ENCODE measurements at regions not wholly inside any gene's neighbourhood (a gene's known extent, or its start where the extent isn't known, plus 50 kb on each side); places are given as distances from the start of the nearest gene placed in this dataset.
"Not testable (repeated sequence)": the region's sequence is repeated elsewhere in the genome, so short reads cannot be mapped to it uniquely, and the experiment has no call there.

DNA sequence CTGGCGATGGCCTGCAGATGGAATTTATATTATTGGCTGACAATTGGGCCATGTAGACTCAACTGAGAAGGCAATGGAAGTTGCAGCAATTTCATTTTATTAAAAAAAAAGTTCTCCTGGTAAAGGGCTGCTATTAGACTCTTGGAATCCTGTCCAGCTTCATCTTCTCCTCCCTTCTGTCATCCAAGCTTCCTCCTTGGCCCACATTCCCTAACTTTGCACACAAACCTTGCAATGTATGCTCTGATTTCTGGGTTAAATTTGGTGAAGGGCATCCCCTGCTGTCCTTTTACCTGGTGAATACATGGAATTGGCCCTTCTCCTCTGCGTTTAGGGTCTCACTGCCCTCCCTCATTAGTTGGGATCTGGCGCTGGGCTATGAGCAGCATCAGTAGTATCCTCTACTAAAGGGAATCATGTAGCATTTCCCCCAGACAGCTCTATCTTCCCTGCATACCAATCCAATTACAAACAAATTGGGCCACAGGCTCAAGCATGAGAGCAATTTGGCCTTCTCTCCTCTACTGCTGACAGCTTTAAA is 336.9 kb downstream of the BMP4 start:
- 73 to 80% methylated on average over 3 of the region's 3 CpGs for WGBS, 2 donors
- Histone ChIP-seq H3K27ac (no peak overlapping the region), H3K27me3 (no peaks in the 10 kb centered on the region), H3K4me3 (replicated peaks in 1 of 3) (no peak overlapping the region), H3K9me3 (no peaks in the 10 kb centered on the region), H3K4me1 (no peaks in the 10 kb centered on the region), H3K36me3 (no peaks in the 10 kb centered on the region)
- intact Hi-C loops (cut with DNase I) = no loop called here
- TF ChIP-seq, protein P1, sequence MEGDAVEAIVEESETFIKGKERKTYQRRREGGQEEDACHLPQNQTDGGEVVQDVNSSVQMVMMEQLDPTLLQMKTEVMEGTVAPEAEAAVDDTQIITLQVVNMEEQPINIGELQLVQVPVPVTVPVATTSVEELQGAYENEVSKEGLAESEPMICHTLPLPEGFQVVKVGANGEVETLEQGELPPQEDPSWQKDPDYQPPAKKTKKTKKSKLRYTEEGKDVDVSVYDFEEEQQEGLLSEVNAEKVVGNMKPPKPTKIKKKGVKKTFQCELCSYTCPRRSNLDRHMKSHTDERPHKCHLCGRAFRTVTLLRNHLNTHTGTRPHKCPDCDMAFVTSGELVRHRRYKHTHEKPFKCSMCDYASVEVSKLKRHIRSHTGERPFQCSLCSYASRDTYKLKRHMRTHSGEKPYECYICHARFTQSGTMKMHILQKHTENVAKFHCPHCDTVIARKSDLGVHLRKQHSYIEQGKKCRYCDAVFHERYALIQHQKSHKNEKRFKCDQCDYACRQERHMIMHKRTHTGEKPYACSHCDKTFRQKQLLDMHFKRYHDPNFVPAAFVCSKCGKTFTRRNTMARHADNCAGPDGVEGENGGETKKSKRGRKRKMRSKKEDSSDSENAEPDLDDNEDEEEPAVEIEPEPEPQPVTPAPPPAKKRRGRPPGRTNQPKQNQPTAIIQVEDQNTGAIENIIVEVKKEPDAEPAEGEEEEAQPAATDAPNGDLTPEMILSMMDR (IDR thresholded peaks at IDR 0.05) = no peak
- TF ChIP-seq POLR2A (IDR thresholded peaks at IDR 0.05) = no peak
- no peak for DNase-seq

DNA sequence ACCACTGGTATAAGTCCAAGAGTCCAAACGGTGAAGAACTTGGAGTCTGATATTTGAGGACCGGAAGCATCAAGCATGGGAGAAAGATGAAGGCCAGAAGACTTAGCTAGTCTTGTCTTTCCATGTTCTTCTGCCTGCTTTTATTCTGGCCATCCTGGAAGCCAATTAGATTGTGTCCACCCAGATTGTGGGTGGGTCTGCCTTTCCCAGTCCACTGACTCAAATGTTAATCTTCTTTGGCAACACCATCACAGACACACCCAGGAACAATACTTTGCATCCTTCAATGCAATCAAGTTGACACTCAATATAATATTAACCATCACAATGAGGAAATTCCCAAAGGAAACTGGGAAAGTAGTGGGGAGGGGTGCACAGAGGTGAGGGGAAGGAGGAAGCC is 340.1 kb downstream of the BMP4 start:
- H3K4me3 ChIP-seq (replicated peaks in 1 of 3); intact Hi-C loops (cut with DNase I); H3K9me3 ChIP-seq; H3K27me3 ChIP-seq; DNase-seq; H3K4me1 ChIP-seq; H3K36me3 ChIP-seq; H3K27ac ChIP-seq: not testable (repeated sequence)
- 88 to 94% methylated on average over 2 of the region's 2 CpGs for WGBS, 2 donors

DNA sequence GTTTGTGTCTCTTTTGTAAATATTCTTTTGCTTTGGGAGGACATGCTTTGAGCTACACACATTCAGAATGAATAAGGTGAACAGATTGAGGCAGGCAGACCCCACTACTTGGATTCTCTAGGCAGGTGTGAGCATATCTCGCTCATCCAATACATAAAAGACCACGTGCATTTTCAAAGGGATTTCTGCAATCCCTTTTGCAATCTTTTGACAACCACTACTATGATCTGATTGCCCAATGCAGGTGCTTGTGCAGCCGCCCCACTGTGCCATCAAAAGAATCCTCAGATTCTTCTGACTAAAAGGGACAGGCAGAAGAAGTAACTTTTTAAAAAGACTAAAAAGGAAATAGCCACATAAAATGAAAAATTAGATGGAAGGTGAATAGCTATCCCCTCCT is 341.4 kb downstream of the BMP4 start:
- Histone ChIP-seq H3K9me3 (no peaks in the 10 kb centered on the region), H3K4me1 (no peaks in the 10 kb centered on the region), H3K36me3 (no peaks in the 10 kb centered on the region), H3K27me3 (no peaks in the 10 kb centered on the region), H3K4me3 (replicated peaks in 1 of 3) (no peak overlapping the region), H3K27ac (no peak overlapping the region)
- DNase-seq = no peak
- WGBS, 2 donors = 70 to 86% methylated on average over 3 of the region's 3 CpGs
- intact Hi-C loops (cut with DNase I) = no loop called here
- TF ChIP-seq, protein P1 (IDR thresholded peaks at IDR 0.05) = no peak
- TF ChIP-seq POLR2A (IDR thresholded peaks at IDR 0.05) = no peak

DNA sequence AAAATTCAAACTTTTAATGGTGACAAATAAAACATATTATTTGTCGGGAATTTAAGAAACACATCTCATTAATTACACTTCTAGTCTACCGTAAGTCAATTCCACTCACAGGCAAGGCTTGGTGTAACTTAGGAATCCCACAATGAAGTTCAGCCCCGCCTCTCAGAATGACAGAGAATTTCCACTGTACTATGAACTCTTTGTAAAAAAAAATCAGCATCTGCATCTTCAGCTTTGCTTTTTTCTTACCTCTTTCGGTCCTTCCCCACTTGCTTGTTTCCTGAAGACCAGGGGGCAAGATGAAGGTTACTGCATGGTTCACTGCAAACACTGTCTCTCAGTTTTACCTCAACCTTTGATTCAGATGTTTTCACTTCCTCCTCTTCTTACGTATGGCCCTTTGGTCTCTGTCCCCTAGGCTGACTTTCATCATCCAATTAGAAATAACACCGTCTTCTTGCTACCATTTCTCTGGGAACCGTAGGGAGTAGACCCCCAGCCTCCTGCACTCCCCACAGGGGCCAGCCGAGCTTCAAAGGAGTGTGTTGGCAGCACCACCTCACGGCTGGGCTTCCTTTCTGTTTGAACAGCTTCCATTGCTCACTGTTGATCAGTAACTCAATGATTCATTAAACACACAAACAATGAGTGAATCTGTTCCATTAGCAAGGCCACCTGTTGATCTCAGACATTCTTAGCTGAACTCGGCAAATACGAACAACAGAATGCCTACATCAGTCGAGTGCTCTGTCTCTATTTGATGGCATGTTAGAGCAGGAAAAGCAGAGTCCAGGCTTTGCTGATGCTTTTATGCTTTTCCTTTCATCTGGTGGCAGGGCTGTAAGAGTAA is 343.0 kb downstream of the BMP4 start:
- H3K4me1 ChIP-seq = no peaks in the 10 kb centered on the region
- H3K9me3 ChIP-seq = no peaks in the 10 kb centered on the region
- H3K27me3 ChIP-seq = no peaks in the 10 kb centered on the region
- 64 to 73% methylated on average over 12 of the region's 12 CpGs for WGBS, 2 donors
- intact Hi-C loops (cut with DNase I) = no loop called here
- H3K27ac ChIP-seq = no peak overlapping the region
- DNase-seq = no peak
- no peak overlapping the region for H3K4me3 ChIP-seq (replicated peaks in 1 of 3)
- TF ChIP-seq, protein P1 (IDR thresholded peaks at IDR 0.05) = no peak
- H3K36me3 ChIP-seq = no peaks in the 10 kb centered on the region

DNA sequence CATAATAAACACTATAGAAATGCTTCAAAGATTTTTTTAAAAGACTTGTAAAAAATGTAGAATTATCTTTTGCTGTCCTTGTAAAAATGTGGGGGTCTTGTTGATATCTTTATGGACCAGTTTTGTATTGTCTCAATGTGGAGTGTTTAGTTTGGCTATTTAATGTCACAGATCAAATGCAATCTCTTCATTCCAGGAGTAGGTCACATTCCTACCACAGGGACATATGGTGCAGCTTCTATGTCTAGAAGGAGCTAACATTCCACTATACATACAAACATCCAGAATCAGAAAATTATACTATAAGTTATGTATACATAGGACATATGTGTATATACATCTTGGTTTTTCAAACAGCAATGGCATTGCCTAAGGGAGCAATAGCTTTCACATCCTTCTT is 345.7 kb downstream of the BMP4 start:
- Histone ChIP-seq H3K9me3 (no peaks in the 10 kb centered on the region), H3K36me3 (no peaks in the 10 kb centered on the region), H3K27me3 (no peaks in the 10 kb centered on the region), H3K27ac (no peak overlapping the region), H3K4me3 (replicated peaks in 1 of 3) (no peak overlapping the region), H3K4me1 (no peaks in the 10 kb centered on the region)
- DNase-seq = no peak
- intact Hi-C loops (cut with DNase I) = no loop called here
- no peak for TF ChIP-seq POLR2A (IDR thresholded peaks at IDR 0.05)
- TF ChIP-seq, protein P1 (IDR thresholded peaks at IDR 0.05) = no peak

Data from thyroid gland (tissue), 4 donors.